GM10248 (cell line): ENCODE measurements at regions not wholly inside any gene's neighbourhood (a gene's known extent, or its start where the extent isn't known, plus 50 kb on each side); places are given as distances from the start of the nearest gene placed in this dataset.

Source experiments
- CTCF ChIA-PET: fragments of 300-600 bp; sonication (Branson Sonifier 250); formaldehyde crosslinking; extraction: SDS; loops from one replicate; lab custom pipeline; 2021; ENCODE audit warnings: antibody characterized with exemption; lab: Yijun Ruan, JAX
- POLR2A ChIA-PET: fragments of 350-650 bp; sonication (Branson Sonifier 250); formaldehyde crosslinking; extraction: SDS; loops from one replicate; lab custom pipeline; 2020; ENCODE audit warnings: antibody characterized with exemption; lab: Yijun Ruan, JAX
- DNase-seq: peaks from one replicate; pipeline ENCODE4 v3.0.0; 2012; ENCODE audit errors: extremely low spot score
- CTCF ChIP-seq: IDR thresholded peaks from 2 replicates; pipeline ENCODE4 v1.5.1; 2012; ENCODE audit warnings: mild to moderate bottlenecking, low read depth; ENCODE audit errors: extremely low read depth, missing control alignments, control extremely low read depth

GRCh38 chr4:184939978-184940377 lies 78.3 kb upstream of the HELT start:
- CTCF ChIA-PET: interaction anchor here (1.6 kb wide), 1 partner anchor 28 kb away, joined by 4 read pairs; no protein-coding TSS in a partner anchor
- no peak for DNase-seq
- POLR2A ChIA-PET: no interaction called here
- TF ChIP-seq CTCF: no peak

- CTCF ChIA-PET: interaction anchor here (1.6 kb wide), 1 partner anchor 29 kb away, joined by 4 read pairs; no protein-coding TSS in a partner anchor
- TF ChIP-seq CTCF: no peak
Measured at GRCh38 chr4:184940500-184940899, 77.8 kb upstream of the HELT start.

GRCh38 chr4:184941671-184942418 lies 76.4 kb upstream of the HELT start:
- no peak for TF ChIP-seq CTCF
- CTCF ChIA-PET: interaction anchor here (1.0 to 1.6 kb wide), 3 partner anchors 30 to 42 kb away, joined by 3 to 4 read pairs (median 4); no protein-coding TSS in a partner anchor
- POLR2A ChIA-PET: no interaction called here
- no peak for DNase-seq

More at GRCh38 chr4:184940500-184940899, 77.8 kb upstream of the HELT start:
- DNase-seq: no peak
- POLR2A ChIA-PET: no interaction called here

GRCh38 chr4:184942444-184943425 lies 75.6 kb upstream of the HELT start:
- CTCF ChIA-PET: interaction anchor here (1.1 kb wide), 1 partner anchor 41 kb away, joined by 3 read pairs; no protein-coding TSS in a partner anchor
- POLR2A ChIA-PET: no interaction called here
- DNase-seq: no peak
- no peak for TF ChIP-seq CTCF

- ChIA-PET CTCF (interaction anchor here (1.2 kb wide), 1 partner anchor 11 kb away, joined by 3 read pairs; no protein-coding TSS in a partner anchor), POLR2A (no interaction called here)
- no peak for DNase-seq
- no peak for TF ChIP-seq CTCF
Measured at GRCh38 chr4:184949020-184949419, 69.3 kb upstream of the HELT start.
